ENCODE measurements at regions not wholly inside any gene's neighbourhood (a gene's known extent, or its start where the extent isn't known, plus 50 kb on each side); places are given as distances from the start of the nearest gene placed in this dataset.

GRCh38 chr11:34825670-34826383 lies 90.4 kb downstream of the APIP start:
- TF ChIP-seq POLR2A (IDR thresholded peaks at IDR 0.05; ENCODE audit: low read depth, low read length) (no peak), RFX5 (IDR thresholded peaks at IDR 0.05; ENCODE audit: low read depth, low read length) (no peak), MAZ (IDR thresholded peaks at IDR 0.05; ENCODE audit: borderline replicate concordance, low read depth, low read length) (no peak), CEBPB (IDR thresholded peaks at IDR 0.05; ENCODE audit: low read depth, low read length) (no peak), CTCF (conservative IDR thresholded peaks at IDR 0.05; ENCODE audit: low read depth, low read length) (no peak), SMC3 (IDR thresholded peaks at IDR 0.05; ENCODE audit: low read depth, low read length) (no peak), BHLHE40 (IDR thresholded peaks at IDR 0.05; ENCODE audit: low read depth, low read length) (no peak), RCOR1 (IDR thresholded peaks at IDR 0.05; ENCODE audit: insufficient replicate concordance, low read length) (no peak), MAFK (IDR thresholded peaks at IDR 0.05; ENCODE audit: low read depth, low read length) (no peak), ELK1 (IDR thresholded peaks at IDR 0.05; ENCODE audit: borderline replicate concordance, low read depth, low read length) (no peak)
- Histone ChIP-seq H4K5ac (ENCODE audit: low read depth, low read length) (no peak overlapping the region), H4K8ac (ENCODE audit: low read depth in 2 of 2, low read length in 2 of 2) (no peak overlapping the region), H2BK20ac (ENCODE audit: low read depth, low read length) (no peak overlapping the region), H2BK15ac (ENCODE audit: low read depth, low read length) (no peak overlapping the region), H2AK9ac (replicated peaks; ENCODE audit: low read depth, low read length, poor library complexity) (no peak overlapping the region), H3K4me2 (ENCODE audit: low read depth, low read length) (no peak overlapping the region), H3K79me1 (ENCODE audit: low read depth in 1 of 2, low read length in 2 of 2) (no peaks in the 10 kb centered on the region), H3K4me1 (ENCODE audit: control insufficient read depth, insufficient read depth, low read length) (peaks cover 4% of the 10 kb centered on the region), H2AFZ (replicated peaks; ENCODE audit: low read length, poor library complexity) (no peak overlapping the region), H3K18ac (ENCODE audit: low read depth, low read length) (no peak overlapping the region), H3K27ac (ENCODE audit: insufficient read depth, low read length) (no peak overlapping the region), H2BK120ac (ENCODE audit: low read depth, low read length) (no peak overlapping the region), H2BK5ac (ENCODE audit: low read depth, low read length, poor library complexity, severe bottlenecking) (no peak overlapping the region), H3K14ac (replicated peaks; ENCODE audit: low read depth, low read length) (no peak overlapping the region), H3K4me3 (ENCODE audit: insufficient read depth, low read depth, low read length) (no peak overlapping the region), H2AK5ac (ENCODE audit: low read depth, low read length) (no peak overlapping the region), H4K20me1 (ENCODE audit: insufficient read depth, low read length) (no peaks in the 10 kb centered on the region), H3K36me3 (ENCODE audit: control insufficient read depth, insufficient read depth, low read length) (no peaks in the 10 kb centered on the region), H3K9ac (ENCODE audit: low read depth, low read length) (no peak overlapping the region), H4K91ac (ENCODE audit: insufficient read depth, low read depth, low read length) (no peak overlapping the region), H3K27me3 (ENCODE audit: control insufficient read depth, insufficient read depth, low read length) (peaks cover 12% of the 10 kb centered on the region), H3K9me3 (ENCODE audit: control insufficient read depth, insufficient read depth, low read length) (no peaks in the 10 kb centered on the region), H3K9me1 (ENCODE audit: insufficient read depth, low read length) (no peaks in the 10 kb centered on the region), H3K23ac (ENCODE audit: low read depth, low read length) (no peak overlapping the region), H3K56ac (ENCODE audit: extremely low read depth, insufficient read depth, low read length) (no peak overlapping the region), H3K4ac (ENCODE audit: low read depth, low read length) (no peak overlapping the region)
- no peak for ATAC-seq (ENCODE audit: low read depth)
- 100% methylated on average over 2 of the region's 7 CpGs; no CpG with 5 or more reads in 1 of the 2 experiments for WGBS, 2 experiments (ENCODE audit: extremely low coverage in 2 of 2, insufficient read length in 1 of 2)
- CTCF ChIA-PET: no interaction called here
- POLR2A ChIA-PET (ENCODE audit: unreplicated experiment): no interaction called here
- intact Hi-C loops (cut with micrococcal nuclease) (no loop called here), in situ Hi-C loops (cut with MboI; ENCODE audit: low sequenced_read_pairs) (no loop called here), dilution Hi-C loops (cut with HindIII; ENCODE audit: low sequenced_read_pairs, unreplicated experiment) (no loop called here)
- DNase-seq: no peak
- no TSS peak for BruUV-seq (replicated peaks)
